Fibroblast of the aortic adventitia (primary cell): ENCODE measurements at regions not wholly inside any gene's neighbourhood (a gene's known extent, or its start where the extent isn't known, plus 50 kb on each side); places are given as distances from the start of the nearest gene placed in this dataset.

ENCODE experiments used
- DNase-seq: peaks from one replicate; pipeline ENCODE4 v3.0.0-alpha.2; 2010; ENCODE audit warnings: low read depth
- H3K4me3 ChIP-seq: 2 replicates; pipeline ENCODE4 v1.5.1; 2011; ENCODE audit warnings: low read depth, mild to moderate bottlenecking, control low read depth, low read length, moderate library complexity
- TF ChIP-seq, protein P1 (sequence below): IDR thresholded peaks from 2 replicates; pipeline ENCODE4 v1.5.1; 2011; ENCODE audit warnings: mild to moderate bottlenecking, low read length, control low read depth, inconsistent platforms; ENCODE audit not compliant: insufficient read depth

DNA sequence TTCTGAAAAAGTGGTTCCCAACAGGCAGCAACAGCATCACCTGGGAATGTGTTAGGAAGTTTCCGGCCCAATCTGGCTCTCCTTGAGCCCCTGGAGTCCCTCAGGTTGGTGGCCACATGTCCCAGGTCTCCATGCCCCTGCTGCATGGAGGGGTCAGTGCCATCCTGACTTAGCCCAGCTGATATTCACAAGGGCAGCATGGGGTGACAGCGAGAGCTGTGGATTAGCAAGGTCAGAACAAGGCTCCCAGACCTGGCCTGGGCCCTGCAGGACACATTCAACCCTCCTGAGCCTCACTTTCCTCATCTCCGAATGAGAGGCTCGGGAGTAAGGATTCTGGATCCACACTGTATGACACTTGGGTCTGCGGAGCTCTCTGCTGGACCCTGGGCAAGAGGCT is 243.8 kb upstream of the TLE3 start:
- TF ChIP-seq, protein P1, sequence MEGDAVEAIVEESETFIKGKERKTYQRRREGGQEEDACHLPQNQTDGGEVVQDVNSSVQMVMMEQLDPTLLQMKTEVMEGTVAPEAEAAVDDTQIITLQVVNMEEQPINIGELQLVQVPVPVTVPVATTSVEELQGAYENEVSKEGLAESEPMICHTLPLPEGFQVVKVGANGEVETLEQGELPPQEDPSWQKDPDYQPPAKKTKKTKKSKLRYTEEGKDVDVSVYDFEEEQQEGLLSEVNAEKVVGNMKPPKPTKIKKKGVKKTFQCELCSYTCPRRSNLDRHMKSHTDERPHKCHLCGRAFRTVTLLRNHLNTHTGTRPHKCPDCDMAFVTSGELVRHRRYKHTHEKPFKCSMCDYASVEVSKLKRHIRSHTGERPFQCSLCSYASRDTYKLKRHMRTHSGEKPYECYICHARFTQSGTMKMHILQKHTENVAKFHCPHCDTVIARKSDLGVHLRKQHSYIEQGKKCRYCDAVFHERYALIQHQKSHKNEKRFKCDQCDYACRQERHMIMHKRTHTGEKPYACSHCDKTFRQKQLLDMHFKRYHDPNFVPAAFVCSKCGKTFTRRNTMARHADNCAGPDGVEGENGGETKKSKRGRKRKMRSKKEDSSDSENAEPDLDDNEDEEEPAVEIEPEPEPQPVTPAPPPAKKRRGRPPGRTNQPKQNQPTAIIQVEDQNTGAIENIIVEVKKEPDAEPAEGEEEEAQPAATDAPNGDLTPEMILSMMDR = no peak
- DNase-seq = no peak
- no peak overlapping the region for H3K4me3 ChIP-seq

DNA sequence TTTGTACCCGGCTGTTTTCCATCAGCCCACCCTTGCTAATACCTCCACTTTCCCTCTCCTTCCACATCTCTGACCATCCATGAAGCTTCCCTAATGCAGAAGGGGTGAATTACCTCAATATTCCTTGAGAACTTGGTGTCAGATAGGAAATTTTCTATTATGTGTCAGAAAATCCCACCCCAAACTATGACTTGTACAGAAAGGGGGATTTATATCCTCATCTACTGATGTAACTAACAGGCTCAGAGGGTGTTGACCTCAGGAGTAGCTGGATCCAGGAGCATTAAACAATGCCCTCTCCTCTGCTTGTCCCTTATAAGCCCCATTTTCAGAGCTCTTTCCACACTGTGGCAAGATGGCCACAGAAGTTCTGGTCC is 242.8 kb upstream of the TLE3 start:
- no peak for DNase-seq
- TF ChIP-seq, protein P1 = no peak
- no peak overlapping the region for H3K4me3 ChIP-seq

DNA sequence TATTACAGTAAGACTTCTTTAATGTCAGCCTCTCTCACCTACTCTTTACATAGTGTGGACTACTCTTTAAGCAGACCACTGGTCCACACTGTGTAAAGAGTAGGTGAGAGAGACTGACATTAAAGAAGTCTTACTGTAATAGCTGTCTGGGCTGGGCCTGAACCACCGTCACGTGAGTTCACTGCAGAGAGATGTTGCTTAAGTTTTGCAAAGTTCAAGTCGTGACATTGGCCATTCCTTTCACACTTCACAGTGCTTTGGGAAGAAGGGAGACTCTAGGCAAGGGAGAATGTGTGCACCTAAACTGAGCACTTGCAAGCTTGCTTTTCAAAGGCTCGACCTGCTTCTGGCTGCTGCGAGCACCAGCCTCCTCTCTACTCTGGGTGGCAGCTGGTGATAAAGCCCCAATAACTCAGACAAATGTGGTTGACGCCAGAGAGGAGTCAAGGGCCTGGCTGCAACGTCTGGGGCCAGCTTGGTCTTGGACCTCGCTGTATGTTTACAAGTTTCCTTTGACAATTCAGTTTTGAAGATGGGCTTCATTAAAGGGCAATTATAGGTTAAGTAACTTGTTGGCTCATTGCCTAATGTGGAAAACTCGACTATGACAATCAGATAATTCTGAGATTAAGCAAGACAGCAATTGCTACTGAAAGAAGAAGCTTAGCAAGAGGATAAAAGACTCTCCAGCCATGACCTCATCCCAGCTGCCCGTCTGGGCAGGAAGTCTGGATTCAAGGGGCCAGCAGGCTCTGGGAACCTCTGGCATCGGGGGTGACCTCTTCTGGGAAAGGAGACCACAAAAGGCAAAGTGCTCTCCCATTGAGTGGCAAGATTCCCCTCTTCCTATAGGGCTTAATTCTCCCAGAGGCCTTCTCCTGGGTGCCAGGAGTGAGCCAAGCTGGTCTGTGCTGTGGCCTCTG is 242.1 kb upstream of the TLE3 start:
- DNase-seq = no peak
- TF ChIP-seq, protein P1 = no peak
- H3K4me3 ChIP-seq = no peak overlapping the region

DNA sequence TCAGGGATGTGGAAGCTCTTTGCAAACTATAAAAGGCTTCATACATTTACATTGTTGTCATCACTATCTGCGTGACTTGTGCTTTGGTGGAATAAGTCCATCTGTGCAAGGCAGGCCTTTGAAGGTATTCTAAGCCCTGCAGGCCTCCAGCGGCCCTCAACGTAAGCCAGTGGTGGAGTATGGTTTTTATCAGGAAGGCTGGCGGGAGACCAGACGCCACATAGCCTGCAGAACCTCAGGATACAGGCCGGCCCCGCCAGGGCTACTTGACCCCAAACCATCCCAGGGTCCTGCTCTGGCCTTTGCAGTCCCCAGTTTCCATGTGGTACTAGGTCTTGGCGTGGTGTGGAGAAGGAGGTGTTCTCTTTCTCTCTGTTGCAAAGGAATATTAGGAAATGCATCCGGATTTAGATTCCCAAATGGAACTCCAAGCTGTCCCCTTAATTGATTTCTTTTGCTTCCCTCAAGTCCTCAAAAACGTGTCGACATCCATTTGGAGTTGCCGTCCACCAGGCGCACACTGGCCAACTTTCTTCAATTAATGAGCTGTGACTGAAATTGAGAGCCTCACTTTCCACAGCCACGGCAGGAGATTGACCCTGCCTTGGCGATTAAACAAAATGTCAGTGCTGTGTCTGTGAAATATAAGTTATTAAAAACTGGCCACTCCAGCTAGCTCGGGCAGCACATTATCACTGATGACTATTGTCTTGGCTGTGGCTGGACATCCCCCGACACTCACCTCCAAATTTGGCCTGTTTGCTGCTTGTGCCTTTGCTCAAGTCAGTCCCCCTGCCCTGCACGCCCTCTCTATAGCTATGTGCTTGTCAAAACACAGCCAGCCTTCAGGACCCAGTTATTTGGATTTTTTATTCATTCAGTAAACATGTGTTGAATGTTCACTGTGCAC is 239.8 kb upstream of the TLE3 start:
- TF ChIP-seq, protein P1 = no peak
- DNase-seq = peak; percentile 34
- no peak overlapping the region for H3K4me3 ChIP-seq

DNA sequence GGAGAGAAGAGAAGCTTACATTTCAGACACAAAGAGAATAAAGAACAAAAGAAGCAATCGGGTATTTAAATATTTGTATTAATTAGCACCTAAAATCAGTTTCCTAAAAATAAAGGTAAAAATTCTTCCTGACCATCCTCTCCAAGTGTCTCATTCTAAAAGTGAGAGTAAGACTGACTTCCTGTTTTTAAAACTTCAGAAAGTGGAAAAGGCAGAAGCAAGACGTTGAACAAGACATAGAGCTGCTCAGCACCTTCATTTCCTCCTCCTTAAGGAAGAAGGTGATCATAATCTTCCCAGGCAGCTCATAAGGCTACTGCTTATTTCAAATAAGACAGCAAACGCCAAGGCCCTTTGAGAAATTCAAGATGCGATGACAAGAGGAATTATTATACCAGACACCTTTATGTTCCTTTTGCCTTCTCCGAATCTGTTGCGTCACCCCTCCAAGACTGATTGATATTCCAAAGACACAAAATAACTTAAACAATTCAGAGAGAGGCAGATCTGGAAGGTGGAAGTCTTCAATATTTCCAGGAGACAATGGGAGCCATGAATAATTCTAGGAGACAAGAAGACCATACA is 238.8 kb upstream of the TLE3 start:
- TF ChIP-seq, protein P1 = no peak
- no peak for DNase-seq
- H3K4me3 ChIP-seq = no peak overlapping the region

DNA sequence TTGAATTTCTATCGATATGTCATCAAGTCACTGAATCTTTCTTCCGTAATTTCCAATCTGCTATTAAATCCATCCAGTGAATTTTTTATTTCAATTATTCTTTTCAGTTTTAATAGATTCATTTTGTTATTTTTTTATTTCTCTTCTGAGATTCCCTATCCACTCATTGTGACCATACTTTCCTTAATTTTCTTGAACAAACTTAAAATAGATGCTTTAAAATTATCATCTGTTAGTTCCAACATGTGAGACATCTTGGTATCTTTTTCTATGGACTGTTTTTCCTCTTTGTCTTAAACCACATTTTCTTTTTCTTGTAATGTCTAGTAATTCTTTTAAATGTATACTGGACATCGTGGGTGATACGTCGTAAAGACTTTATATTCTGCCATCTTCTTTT is 236.6 kb upstream of the TLE3 start:
- TF ChIP-seq, protein P1 = no peak

More for the DNA sequence above, 236.6 kb upstream of the TLE3 start:
- no peak overlapping the region for H3K4me3 ChIP-seq
- DNase-seq = no peak
